SU-DHL-6 (cell line): ENCODE measurements at regions not wholly inside any gene's neighbourhood (a gene's known extent, or its start where the extent isn't known, plus 50 kb on each side); places are given as distances from the start of the nearest gene placed in this dataset.

Experiments
- CTCF ChIP-seq: fragments of 200-600 bp; sonication (generic); IDR thresholded peaks from one replicate; pipeline ENCODE4 v1.5.1; 2017; ENCODE audit warnings: antibody characterized with exemption, mild to moderate bottlenecking, low read length, moderate library complexity; ENCODE audit not compliant: insufficient read depth, poor library complexity, severe bottlenecking
- EZH2phosphoT487 ChIP-seq: fragments of 200-600 bp; sonication (generic), shearing (Covaris generic); conservative IDR thresholded peaks from 2 replicates; pipeline ENCODE4 v1.6.1; 2018; ENCODE audit warnings: mild to moderate bottlenecking, antibody characterized with exemption, low read length, moderate library complexity, mixed read lengths

DNA sequence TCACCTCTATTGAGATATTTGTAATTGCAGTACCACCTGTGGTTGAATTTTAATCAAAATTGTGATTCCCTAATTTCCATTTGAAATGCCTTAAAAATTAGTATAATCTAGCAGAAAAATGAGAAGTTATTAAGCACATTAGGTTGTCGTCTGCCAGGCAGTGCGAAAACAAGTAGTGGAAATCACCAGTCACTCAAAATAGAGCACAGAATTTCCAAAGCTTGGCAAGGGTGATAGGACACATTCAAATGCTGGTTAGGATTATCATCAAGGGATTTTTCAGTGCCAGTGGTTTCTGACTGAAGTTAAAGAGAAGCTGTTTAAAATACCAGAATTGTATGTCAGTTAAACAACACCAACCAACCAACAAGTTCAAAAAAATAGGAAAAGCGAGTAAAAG is 97.8 kb downstream of the PLK2 start:
- TF ChIP-seq CTCF: no peak
- no peak for TF ChIP-seq EZH2phosphoT487
